AML-193 (cell line): ENCODE measurements at regions not wholly inside any gene's neighbourhood (a gene's known extent, or its start where the extent isn't known, plus 50 kb on each side); places are given as distances from the start of the nearest gene placed in this dataset.

ENCODE experiments used
- DNase-seq, 2 experiments: peaks; one replicate each; lab custom pipeline; 2025; lab: John Stamatoyannopoulos, UW

GRCh38 chr1:13878021-13878420 lies 178.0 kb downstream of the PRDM2 start:
- DNase-seq, result no peak

GRCh38 chr1:13878451-13878850 lies 178.5 kb downstream of the PRDM2 start:
- DNase-seq, result no peak

- DNase-seq, result no peak
Measured at GRCh38 chr1:13881385-13882088, 181.5 kb downstream of the PRDM2 start.

GRCh38 chr1:13888351-13888986 lies 188.5 kb downstream of the PRDM2 start:
- DNase-seq, result no peak

GRCh38 chr1:13889495-13889894 lies 189.5 kb downstream of the PRDM2 start:
- no peak for DNase-seq

- no peak for DNase-seq
Measured at GRCh38 chr1:13890766-13891165, 190.8 kb downstream of the PRDM2 start.

- DNase-seq, result no peak
Measured at GRCh38 chr1:13892198-13892597, 192.2 kb downstream of the PRDM2 start.

- DNase-seq, result no peak
Measured at GRCh38 chr1:13892671-13893325, 192.8 kb downstream of the PRDM2 start.

- DNase-seq, result no peak
Measured at GRCh38 chr1:13893409-13893821, 193.4 kb downstream of the PRDM2 start.

- DNase-seq, result no peak
Measured at GRCh38 chr1:13896932-13897331, 196.9 kb downstream of the PRDM2 start.

- DNase-seq, result no peak
Measured at GRCh38 chr1:13898406-13898805, 198.4 kb downstream of the PRDM2 start.

GRCh38 chr1:13899856-13900255 lies 199.9 kb downstream of the PRDM2 start:
- no peak for DNase-seq

GRCh38 chr1:13900583-13900982 lies 200.6 kb downstream of the PRDM2 start:
- no peak for DNase-seq

GRCh38 chr1:13901039-13901438 lies 201.1 kb downstream of the PRDM2 start:
- no peak for DNase-seq

- no peak for DNase-seq
Measured at GRCh38 chr1:13901597-13901996, 201.6 kb downstream of the PRDM2 start.

- no peak for DNase-seq
Measured at GRCh38 chr1:13908128-13908527, 208.1 kb downstream of the PRDM2 start.

GRCh38 chr1:13911697-13912619 lies 212.0 kb downstream of the PRDM2 start:
- no peak for DNase-seq

GRCh38 chr1:13913396-13913795 lies 213.4 kb downstream of the PRDM2 start:
- DNase-seq, result no peak

GRCh38 chr1:13916530-13916929 lies 216.5 kb downstream of the PRDM2 start:
- no peak for DNase-seq

GRCh38 chr1:13917607-13918006 lies 217.6 kb downstream of the PRDM2 start:
- no peak for DNase-seq

- DNase-seq, result no peak
Measured at GRCh38 chr1:13918862-13919261, 218.9 kb downstream of the PRDM2 start.

- no peak for DNase-seq
Measured at GRCh38 chr1:13921190-13921589, 221.2 kb downstream of the PRDM2 start.
